ENCODE measurements at regions not wholly inside any gene's neighbourhood (a gene's known extent, or its start where the extent isn't known, plus 50 kb on each side); places are given as distances from the start of the nearest gene placed in this dataset.
"Not testable (repeated sequence)": the region's sequence is repeated elsewhere in the genome, so short reads cannot be mapped to it uniquely, and the experiment has no call there.

DNA sequence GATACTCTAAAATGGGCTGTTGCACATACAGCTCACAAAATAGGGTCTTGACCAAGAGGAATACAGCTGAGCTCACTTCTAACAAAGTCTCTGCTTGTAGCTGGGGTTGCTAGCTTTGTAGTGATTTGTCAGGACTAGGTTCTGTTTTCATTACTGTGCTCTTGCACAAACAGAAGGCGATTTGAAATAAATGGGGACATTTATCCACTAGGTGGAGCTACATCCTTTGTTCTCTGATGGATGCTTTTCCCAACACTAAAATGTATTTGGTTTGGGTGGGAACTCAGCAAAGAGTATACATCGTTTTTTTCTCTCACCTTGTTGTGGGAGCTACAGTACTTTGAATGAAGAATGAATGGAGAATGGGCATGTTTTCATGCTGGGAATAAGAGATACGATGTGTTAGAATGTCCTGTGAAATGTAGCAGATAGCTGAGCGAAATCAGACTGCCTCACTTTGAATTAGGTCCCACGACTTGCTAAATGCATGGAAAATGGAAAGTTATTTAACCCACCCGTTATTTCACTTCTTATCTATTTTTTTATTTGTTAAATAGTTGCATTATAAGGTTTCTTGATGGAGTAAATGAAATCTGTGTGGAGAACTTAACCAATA is 494.7 kb upstream of the MAP3K7 start:
- Histone ChIP-seq H3K9me3 (ENCODE audit: control insufficient read depth, low read length) (no peaks in the 10 kb centered on the region), H3K27ac (ENCODE audit: low read length) (no peak overlapping the region), H3K4me1 (ENCODE audit: control insufficient read depth, insufficient read depth, low read length) (no peaks in the 10 kb centered on the region), H3K4me3 (ENCODE audit: low read length) (no peak overlapping the region), H3K27me3 (ENCODE audit: control insufficient read depth, insufficient read depth) (no peaks in the 10 kb centered on the region)
- intact Hi-C loops (cut with DNase I) = no loop called here
- DNase-seq = no peak
- WGBS = 28% methylated on average over 6 of the region's 6 CpGs
- no peak for ATAC-seq

DNA sequence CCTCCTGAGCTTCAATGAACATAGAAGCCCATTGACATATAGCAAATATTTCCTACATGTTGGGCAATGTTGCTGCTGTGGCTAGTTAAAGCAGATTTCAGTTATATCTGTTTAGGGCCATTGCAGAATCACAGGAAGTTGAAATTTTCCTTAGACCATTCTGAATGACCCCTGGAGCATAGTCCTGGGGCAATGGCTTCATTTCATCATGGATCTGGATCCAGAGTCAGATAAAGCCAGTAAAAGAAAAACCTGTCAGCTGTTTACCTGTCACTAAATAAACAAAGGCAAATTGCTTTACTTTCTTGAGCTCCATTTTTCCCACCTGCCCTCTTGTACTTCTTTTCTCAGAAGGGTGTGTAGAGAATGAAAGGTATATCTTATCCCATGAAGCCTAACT is 494.0 kb upstream of the MAP3K7 start:
- intact Hi-C loops (cut with DNase I) = no loop called here
- no peaks in the 10 kb centered on the region for H3K4me1 ChIP-seq (ENCODE audit: control insufficient read depth, insufficient read depth, low read length)
- H3K27me3 ChIP-seq (ENCODE audit: control insufficient read depth, insufficient read depth) = no peaks in the 10 kb centered on the region
- ATAC-seq (no peak), DNase-seq (no peak)
- H3K27ac ChIP-seq (ENCODE audit: low read length) = no peak overlapping the region
- no peaks in the 10 kb centered on the region for H3K9me3 ChIP-seq (ENCODE audit: control insufficient read depth, low read length)
- no peak overlapping the region for H3K4me3 ChIP-seq (ENCODE audit: low read length)

DNA sequence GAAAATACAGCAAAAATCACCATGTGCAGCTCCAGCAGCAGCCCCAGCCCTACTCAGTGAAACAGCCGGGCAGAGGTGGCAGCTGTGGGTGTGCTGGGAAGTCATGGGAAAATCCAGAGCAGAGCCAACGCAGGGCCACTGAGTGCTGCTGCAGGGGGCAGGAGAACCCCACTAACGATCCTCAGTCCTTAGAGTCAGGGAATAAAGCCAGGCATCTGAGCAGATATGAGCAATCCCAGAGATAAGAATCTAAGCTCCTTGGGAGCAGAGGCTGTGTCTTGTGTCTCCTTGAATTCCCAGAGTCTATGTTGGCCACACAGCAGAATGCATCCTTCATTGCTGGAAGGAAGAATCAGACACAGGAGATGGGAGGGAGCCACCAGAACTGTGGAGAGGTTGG is 493.1 kb upstream of the MAP3K7 start:
- Histone ChIP-seq H3K27ac (ENCODE audit: low read length) (no peak overlapping the region), H3K27me3 (ENCODE audit: control insufficient read depth, insufficient read depth) (no peaks in the 10 kb centered on the region), H3K4me1 (ENCODE audit: control insufficient read depth, insufficient read depth, low read length) (no peaks in the 10 kb centered on the region), H3K4me3 (ENCODE audit: low read length) (no peak overlapping the region), H3K9me3 (ENCODE audit: control insufficient read depth, low read length) (no peaks in the 10 kb centered on the region)
- no peak for DNase-seq
- 55% methylated on average over 3 of the region's 3 CpGs for WGBS
- no peak for ATAC-seq
- intact Hi-C loops (cut with DNase I) = no loop called here

DNA sequence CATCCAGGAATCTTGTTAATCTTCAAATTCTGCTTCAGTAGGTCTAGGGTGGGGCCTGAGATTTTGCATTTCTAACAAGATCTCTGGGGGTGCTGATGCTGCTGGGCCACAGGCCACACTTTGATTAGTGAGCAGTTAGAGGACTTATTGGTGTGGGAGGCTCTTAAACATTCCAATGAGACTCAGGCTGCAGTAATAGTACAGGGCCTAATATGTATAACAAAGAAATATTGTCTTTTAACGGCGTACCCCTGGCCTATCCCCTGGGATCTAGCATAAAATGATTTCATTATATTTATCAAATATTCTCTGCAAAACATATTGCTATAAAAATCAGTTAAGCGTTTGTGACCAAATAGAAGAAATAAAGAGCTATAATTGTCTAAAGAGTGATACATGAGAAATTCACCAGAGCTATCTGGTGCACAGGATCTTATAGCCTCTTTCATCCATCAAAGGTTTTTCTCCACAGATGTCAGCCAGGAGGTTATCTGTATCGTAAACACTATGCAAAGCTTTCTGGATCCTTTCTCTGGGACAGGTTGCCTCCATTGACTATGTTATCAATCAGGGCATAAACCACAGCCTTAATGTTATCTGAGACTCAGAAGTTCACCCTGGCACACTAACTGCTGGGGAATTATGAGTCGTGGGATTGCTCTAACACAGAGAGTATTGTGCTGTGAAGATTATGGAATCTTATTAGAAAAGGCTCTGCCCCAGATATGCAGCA is 488.5 kb upstream of the MAP3K7 start:
- WGBS = 52% methylated on average over 5 of the region's 5 CpGs
- DNase-seq (no peak), ATAC-seq (no peak)
- Histone ChIP-seq H3K27me3 (ENCODE audit: control insufficient read depth, insufficient read depth) (no peaks in the 10 kb centered on the region), H3K4me1 (ENCODE audit: control insufficient read depth, insufficient read depth, low read length) (no peaks in the 10 kb centered on the region), H3K4me3 (ENCODE audit: low read length) (no peak overlapping the region), H3K27ac (ENCODE audit: low read length) (no peak overlapping the region), H3K9me3 (ENCODE audit: control insufficient read depth, low read length) (no peaks in the 10 kb centered on the region)
- intact Hi-C loops (cut with DNase I) = no loop called here

DNA sequence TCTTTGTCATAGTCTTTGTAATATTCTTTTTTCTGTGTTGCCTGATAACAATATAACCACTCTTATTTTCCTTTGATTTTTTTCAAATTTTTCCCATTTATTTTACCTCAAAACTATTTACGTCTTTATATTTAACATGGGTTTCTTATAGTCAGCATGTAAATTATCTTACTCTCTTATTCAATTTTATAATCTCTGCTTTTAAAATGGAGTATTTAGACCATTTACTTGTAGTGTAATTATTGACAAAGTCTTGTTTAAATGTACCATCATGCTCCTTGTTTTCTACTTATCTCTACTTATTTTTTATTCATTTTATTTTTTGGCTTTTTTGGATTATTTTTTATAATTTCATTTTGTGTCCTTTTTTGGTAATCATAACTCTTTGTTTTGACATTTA is 476.5 kb upstream of the MAP3K7 start:
- intact Hi-C loops (cut with DNase I) = no loop called here
- Histone ChIP-seq H3K27ac (ENCODE audit: low read length) (no peak overlapping the region), H3K27me3 (ENCODE audit: control insufficient read depth, insufficient read depth) (no peaks in the 10 kb centered on the region), H3K4me1 (ENCODE audit: control insufficient read depth, insufficient read depth, low read length) (no peaks in the 10 kb centered on the region), H3K9me3 (ENCODE audit: control insufficient read depth, low read length) (no peaks in the 10 kb centered on the region), H3K4me3 (ENCODE audit: low read length) (no peak overlapping the region)
- no peak for ATAC-seq
- 92% methylated on average over 1 of the region's 1 CpG for WGBS
- no peak for DNase-seq

DNA sequence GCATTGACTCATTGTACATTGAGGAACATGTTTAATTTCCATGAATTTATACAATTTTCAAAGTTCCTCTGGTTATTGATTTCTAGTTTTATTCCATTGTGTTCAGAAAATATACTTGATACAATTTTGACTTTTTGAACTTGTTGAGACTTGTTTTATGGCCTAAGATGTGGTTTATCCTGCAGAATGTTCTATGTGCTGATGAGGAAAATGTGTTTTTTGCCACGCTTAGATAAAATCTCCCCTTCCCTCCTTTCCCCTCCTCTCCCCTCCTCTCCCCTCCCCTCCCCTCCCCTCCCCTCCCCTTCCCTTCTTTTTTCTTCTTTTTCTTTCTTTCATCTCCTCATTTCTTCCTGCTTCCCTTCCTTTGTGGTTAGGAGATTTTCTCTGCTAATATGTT is 470.8 kb upstream of the MAP3K7 start:
- DNase-seq (no peak), ATAC-seq (no peak)
- no peaks in the 10 kb centered on the region for H3K4me1 ChIP-seq (ENCODE audit: control insufficient read depth, insufficient read depth, low read length)
- intact Hi-C loops (cut with DNase I) = no loop called here
- H3K9me3 ChIP-seq (ENCODE audit: control insufficient read depth, low read length) = no peaks in the 10 kb centered on the region
- H3K4me3 ChIP-seq (ENCODE audit: low read length) = no peak overlapping the region
- H3K27ac ChIP-seq (ENCODE audit: low read length) = no peak overlapping the region
- H3K27me3 ChIP-seq (ENCODE audit: control insufficient read depth, insufficient read depth) = no peaks in the 10 kb centered on the region
- WGBS = 79% methylated on average over 1 of the region's 1 CpG

DNA sequence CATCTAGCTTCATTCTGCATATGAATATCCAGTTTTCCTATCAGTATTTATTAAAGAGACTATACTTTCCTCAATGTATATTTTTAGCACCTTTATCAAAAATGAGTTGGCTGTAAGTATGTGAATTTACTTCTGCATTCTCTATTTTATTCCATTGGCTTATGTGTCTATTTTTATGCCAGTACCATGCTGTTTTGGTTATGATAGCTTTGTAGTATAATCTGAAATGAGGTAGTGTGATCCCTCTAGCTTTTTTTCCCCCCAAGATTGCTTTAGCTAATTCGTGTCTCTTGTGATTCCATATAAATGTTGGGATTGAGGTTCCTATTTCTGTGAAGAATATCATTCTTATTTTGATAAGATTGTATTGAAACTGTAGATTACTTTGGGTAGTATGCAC is 469.1 kb upstream of the MAP3K7 start:
- WGBS = 49% methylated on average over 1 of the region's 1 CpG
- ATAC-seq = no peak
- Histone ChIP-seq H3K4me1 (ENCODE audit: control insufficient read depth, insufficient read depth, low read length) (no peaks in the 10 kb centered on the region), H3K4me3 (ENCODE audit: low read length) (no peak overlapping the region), H3K9me3 (ENCODE audit: control insufficient read depth, low read length) (no peaks in the 10 kb centered on the region), H3K27ac (ENCODE audit: low read length) (no peak overlapping the region), H3K27me3 (ENCODE audit: control insufficient read depth, insufficient read depth) (no peaks in the 10 kb centered on the region)
- intact Hi-C loops (cut with DNase I) = no loop called here
- DNase-seq = no peak

DNA sequence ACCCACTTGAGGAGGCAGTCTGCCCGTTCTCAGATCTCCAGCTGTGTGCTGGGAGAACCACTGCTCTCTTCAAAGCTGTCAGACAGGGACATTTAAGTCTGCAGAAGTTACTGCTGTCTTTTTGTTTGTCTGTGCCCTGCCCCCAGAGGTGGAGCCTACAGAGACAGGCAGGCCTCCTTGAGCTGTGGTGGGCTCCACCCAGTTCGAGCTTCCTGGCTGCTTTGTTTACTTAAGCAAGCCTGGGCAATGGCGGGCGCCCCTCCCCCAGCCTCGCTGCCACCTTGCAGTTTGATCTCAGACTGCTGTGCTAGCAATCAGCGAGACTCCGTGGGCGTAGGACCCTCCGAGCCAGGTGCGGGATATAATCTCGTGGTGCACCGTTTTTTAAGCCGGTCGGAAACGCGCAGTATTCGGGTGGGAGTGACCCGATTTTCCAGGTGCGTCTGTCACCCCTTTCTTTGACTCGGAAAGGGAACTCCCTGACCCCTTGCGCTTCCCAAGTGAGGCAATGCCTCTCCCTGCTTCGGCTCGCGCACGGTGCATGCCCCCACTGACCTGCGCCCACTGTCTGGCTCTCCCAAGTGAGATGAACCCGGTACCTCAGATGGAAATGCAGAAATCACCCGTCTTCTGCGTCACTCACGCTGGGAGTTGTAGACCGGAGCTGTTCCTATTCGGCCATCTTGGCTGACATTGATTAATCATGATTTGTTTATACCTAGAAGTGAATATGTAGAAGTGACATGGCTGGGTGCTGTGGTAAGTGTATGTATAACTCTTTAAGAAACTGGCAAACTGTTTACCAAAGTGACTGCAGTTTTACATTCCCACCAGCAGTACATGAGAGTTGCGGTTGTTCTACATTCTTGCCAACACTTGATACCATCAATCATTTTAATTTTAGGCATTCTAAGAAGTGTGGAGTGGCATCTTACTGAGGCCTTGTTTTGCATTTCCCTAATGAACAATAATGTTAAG is 465.9 kb upstream of the MAP3K7 start:
- DNase-seq; H3K4me3 ChIP-seq (ENCODE audit: low read length); ATAC-seq; H3K4me1 ChIP-seq (ENCODE audit: control insufficient read depth, insufficient read depth, low read length); intact Hi-C loops (cut with DNase I); H3K27ac ChIP-seq (ENCODE audit: low read length); H3K27me3 ChIP-seq (ENCODE audit: control insufficient read depth, insufficient read depth); H3K9me3 ChIP-seq (ENCODE audit: control insufficient read depth, low read length): not testable (repeated sequence)
- 92% methylated on average over 33 of the region's 33 CpGs for WGBS

DNA sequence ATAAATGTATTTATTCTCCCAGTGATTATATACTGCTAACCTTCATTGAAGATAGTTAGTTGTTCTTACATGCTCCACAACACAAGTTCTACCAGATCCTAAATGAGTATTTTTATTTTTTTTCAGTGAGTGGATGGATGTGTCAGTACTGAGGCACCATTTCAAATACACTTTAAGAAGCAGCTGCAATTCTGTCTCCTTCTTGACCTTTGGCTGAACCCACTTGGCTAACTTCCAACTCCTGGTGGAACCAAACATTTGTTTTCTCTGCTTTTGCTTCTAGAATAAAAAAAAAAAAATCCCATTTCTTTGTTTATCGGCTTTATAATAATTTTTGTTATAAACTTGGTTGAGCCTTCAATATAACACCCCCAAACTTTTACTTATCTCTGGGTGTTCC is 458.3 kb upstream of the MAP3K7 start:
- intact Hi-C loops (cut with DNase I) = no loop called here
- 30% methylated on average over 1 of the region's 1 CpG for WGBS
- H3K27ac ChIP-seq (ENCODE audit: low read length) = no peak overlapping the region
- no peaks in the 10 kb centered on the region for H3K9me3 ChIP-seq (ENCODE audit: control insufficient read depth, low read length)
- H3K27me3 ChIP-seq (ENCODE audit: control insufficient read depth, insufficient read depth) = no peaks in the 10 kb centered on the region
- DNase-seq = no peak
- H3K4me1 ChIP-seq (ENCODE audit: control insufficient read depth, insufficient read depth, low read length) = no peaks in the 10 kb centered on the region
- H3K4me3 ChIP-seq (ENCODE audit: low read length) = no peak overlapping the region
- ATAC-seq = no peak

DNA sequence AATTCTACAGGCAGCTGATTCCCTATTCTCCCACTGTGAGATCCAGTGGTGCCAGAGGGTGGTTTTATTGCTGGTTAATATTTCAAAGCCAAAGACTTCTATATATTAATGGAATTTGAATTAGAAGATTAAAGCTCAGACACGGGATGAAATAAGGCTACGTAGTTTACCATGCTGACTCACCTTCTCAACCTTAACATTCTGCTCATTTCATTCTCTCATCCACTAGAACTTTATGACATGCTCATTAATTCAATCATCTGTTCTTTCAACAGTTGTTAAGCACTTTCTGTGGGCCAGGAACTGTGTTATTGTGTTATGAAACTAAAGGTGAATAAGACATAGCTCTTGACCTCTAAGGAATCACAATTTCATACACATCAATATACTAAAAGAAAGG is 456.9 kb upstream of the MAP3K7 start:
- H3K27me3 ChIP-seq (ENCODE audit: control insufficient read depth, insufficient read depth) = no peaks in the 10 kb centered on the region
- H3K9me3 ChIP-seq (ENCODE audit: control insufficient read depth, low read length) = no peaks in the 10 kb centered on the region
- no peak overlapping the region for H3K27ac ChIP-seq (ENCODE audit: low read length)
- no peak for DNase-seq
- no peaks in the 10 kb centered on the region for H3K4me1 ChIP-seq (ENCODE audit: control insufficient read depth, insufficient read depth, low read length)
- WGBS = 95% methylated on average over 2 of the region's 2 CpGs
- intact Hi-C loops (cut with DNase I) = no loop called here
- ATAC-seq = no peak
- H3K4me3 ChIP-seq (ENCODE audit: low read length) = no peak overlapping the region

DNA sequence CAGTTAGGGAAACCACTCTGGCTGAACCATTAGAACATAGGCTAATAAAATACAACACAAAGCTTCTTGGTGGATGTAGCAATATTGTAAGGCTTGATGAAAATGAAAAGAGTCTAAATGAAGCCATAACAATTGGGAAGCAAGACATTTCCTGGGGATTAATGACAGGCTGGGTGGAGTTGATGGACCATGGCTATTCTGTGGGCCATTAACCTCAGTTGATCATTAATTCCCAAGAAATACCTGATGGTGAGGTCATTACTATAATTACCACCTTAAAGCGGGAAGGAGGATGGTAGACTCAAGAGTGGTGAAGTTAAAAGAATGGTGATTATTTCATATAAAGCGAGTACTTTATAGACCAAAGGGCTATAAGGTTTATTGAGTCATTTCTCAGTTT is 455.8 kb upstream of the MAP3K7 start:
- no peaks in the 10 kb centered on the region for H3K27me3 ChIP-seq (ENCODE audit: control insufficient read depth, insufficient read depth)
- ATAC-seq (no peak), DNase-seq (no peak)
- no peaks in the 10 kb centered on the region for H3K4me1 ChIP-seq (ENCODE audit: control insufficient read depth, insufficient read depth, low read length)
- WGBS = 95% methylated on average over 2 of the region's 2 CpGs
- H3K27ac ChIP-seq (ENCODE audit: low read length) = no peak overlapping the region
- H3K9me3 ChIP-seq (ENCODE audit: control insufficient read depth, low read length) = no peaks in the 10 kb centered on the region
- no peak overlapping the region for H3K4me3 ChIP-seq (ENCODE audit: low read length)
- intact Hi-C loops (cut with DNase I) = no loop called here
